ENCODE measurements at regions not wholly inside any gene's neighbourhood (a gene's known extent, or its start where the extent isn't known, plus 50 kb on each side); places are given as distances from the start of the nearest gene placed in this dataset.

DNA sequence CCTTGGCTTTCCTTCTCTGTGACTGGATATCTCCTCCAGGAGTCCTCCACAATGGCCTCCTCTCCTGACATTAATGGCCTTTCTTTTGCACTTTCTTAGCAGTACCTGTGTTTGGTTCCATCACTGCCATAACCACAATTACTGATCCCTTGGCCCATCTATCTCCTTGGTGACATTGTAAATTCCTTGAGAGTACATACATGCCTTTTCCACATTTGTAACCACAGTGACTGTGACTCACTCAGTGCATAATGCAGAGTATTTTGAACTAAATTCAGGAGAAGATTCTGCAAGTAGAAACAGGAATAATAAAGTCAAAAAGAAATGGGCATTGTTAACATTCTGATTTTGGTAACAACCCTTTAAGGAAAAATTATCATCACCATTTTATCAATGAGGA is 197.2 kb upstream of the SOX4 start (continued):
- TF ChIP-seq SP1 (IDR thresholded peaks at IDR 0.05; ENCODE audit: low read depth) (no peak), RAD21 (IDR thresholded peaks at IDR 0.05; ENCODE audit: low read depth) (no peak), SIN3A (IDR thresholded peaks at IDR 0.05; ENCODE audit: low read depth) (no peak), EZH2phosphoT487 (IDR thresholded peaks at IDR 0.05; ENCODE audit: borderline replicate concordance) (no peak), ELF1 (IDR thresholded peaks at IDR 0.05; ENCODE audit: borderline replicate concordance, low read depth) (no peak), JUND (IDR thresholded peaks at IDR 0.05) (no peak)
- TF ChIP-seq, protein P1, sequence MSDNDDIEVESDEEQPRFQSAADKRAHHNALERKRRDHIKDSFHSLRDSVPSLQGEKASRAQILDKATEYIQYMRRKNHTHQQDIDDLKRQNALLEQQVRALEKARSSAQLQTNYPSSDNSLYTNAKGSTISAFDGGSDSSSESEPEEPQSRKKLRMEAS (IDR thresholded peaks at IDR 0.05), result no peak

DNA sequence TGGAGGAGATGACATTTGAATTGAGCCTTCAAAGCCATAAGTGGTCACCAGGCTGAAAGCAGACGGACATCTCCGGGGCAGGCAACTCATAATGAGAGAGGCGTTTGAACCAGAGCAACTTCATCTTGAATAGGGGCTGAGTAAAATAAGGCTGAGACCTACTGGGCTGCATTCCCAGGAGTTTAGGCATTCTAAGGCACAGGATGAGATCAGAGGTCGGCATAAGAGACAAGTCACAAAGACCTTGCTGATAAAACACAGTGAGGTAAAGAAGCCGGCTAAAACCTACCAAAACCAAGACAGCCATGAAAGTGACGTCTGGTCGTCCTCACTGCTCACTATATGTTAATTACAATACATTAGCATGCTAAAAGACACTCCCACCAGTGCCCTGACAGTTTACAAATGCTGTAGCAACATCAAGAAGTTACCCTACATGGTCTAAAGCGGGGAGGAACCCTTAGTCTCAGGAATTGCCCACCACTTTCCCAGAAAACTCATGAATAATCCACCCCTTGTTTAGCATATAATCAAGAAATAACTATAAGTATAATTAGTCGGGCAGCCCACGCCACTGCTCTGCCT is 194.7 kb upstream of the SOX4 start:
- RAD21 ChIA-PET (ENCODE audit: low non-redundant PET in 1 of 2, low total read pairs in 2 of 2, uncharacterized antibody in 2 of 2, unreplicated experiment in 2 of 2), result no interaction called here
- H4K20me1 ChIP-seq (ENCODE audit: insufficient read depth), result no peaks in the 10 kb centered on the region
- no peak for DNase-seq (ENCODE audit: low read depth, low spot score)
- no peak overlapping the region for H3K9ac ChIP-seq (ENCODE audit: low read length)
- no TSS peak for BruUV-seq (replicated peaks)
- H3K4me1 ChIP-seq (ENCODE audit: control insufficient read depth in 1 of 2, insufficient read depth in 2 of 2, low read length in 2 of 2), result no peaks in the 10 kb centered on the region; a peak in 1 of 4 replicates
- H3K79me2 ChIP-seq (ENCODE audit: insufficient read depth, low read length), result no peaks in the 10 kb centered on the region
- no peaks in the 10 kb centered on the region for H3K9me2 ChIP-seq (ENCODE audit: insufficient read depth)
- no peaks in the 10 kb centered on the region for H3K9me3 ChIP-seq (ENCODE audit: control insufficient read depth in 1 of 2, insufficient read depth in 1 of 2, low read depth in 1 of 2, low read length in 2 of 2)
- ATAC-seq, result no peak
- no peaks in the 10 kb centered on the region for H3K36me3 ChIP-seq (ENCODE audit: control insufficient read depth in 1 of 2, insufficient read depth in 2 of 2, low read length in 2 of 2)
- H3K27me3 ChIP-seq (ENCODE audit: insufficient read depth, low read length), result no peaks in the 10 kb centered on the region
- intact Hi-C loops (cut with micrococcal nuclease), result no loop called here
- no peak overlapping the region for H3K4me3 ChIP-seq (replicated peaks in 1 of 2; ENCODE audit: low read depth in 1 of 2, low read length in 2 of 2)
- POLR2A ChIA-PET, result no interaction called here
- no peak overlapping the region for H3K27ac ChIP-seq (ENCODE audit: low read depth, low read length)
- no peak overlapping the region for H3K4me2 ChIP-seq (ENCODE audit: low read length)
- H2AFZ ChIP-seq (ENCODE audit: low read depth, low read length, poor library complexity, severe bottlenecking), result no peak overlapping the region
- CTCF ChIA-PET, result no interaction called here
- TF ChIP-seq ZFX (IDR thresholded peaks at IDR 0.05), result no peak
- TF ChIP-seq, protein P2, sequence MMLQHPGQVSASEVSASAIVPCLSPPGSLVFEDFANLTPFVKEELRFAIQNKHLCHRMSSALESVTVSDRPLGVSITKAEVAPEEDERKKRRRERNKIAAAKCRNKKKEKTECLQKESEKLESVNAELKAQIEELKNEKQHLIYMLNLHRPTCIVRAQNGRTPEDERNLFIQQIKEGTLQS (IDR thresholded peaks at IDR 0.05), result no peak
- no peak for TF ChIP-seq YY1 (IDR thresholded peaks at IDR 0.05; ENCODE audit: extremely low read depth, insufficient replicate concordance, low read depth, low read length)
- TF ChIP-seq SIN3A (IDR thresholded peaks at IDR 0.05; ENCODE audit: low read depth), result no peak
- no peak for TF ChIP-seq JUND (IDR thresholded peaks at IDR 0.05)
- no peak for TF ChIP-seq POLR2A (IDR thresholded peaks at IDR 0.05; ENCODE audit: borderline replicate concordance, extremely low read depth, insufficient read depth, insufficient read length)
- TF ChIP-seq SRF (IDR thresholded peaks at IDR 0.05; ENCODE audit: low read depth), result no peak
- TF ChIP-seq CEBPB (IDR thresholded peaks at IDR 0.05; ENCODE audit: low read depth), result no peak
- no peak for TF ChIP-seq ZNF274 (IDR thresholded peaks at IDR 0.05; ENCODE audit: low read depth, low read length)
- TF ChIP-seq, protein P3, sequence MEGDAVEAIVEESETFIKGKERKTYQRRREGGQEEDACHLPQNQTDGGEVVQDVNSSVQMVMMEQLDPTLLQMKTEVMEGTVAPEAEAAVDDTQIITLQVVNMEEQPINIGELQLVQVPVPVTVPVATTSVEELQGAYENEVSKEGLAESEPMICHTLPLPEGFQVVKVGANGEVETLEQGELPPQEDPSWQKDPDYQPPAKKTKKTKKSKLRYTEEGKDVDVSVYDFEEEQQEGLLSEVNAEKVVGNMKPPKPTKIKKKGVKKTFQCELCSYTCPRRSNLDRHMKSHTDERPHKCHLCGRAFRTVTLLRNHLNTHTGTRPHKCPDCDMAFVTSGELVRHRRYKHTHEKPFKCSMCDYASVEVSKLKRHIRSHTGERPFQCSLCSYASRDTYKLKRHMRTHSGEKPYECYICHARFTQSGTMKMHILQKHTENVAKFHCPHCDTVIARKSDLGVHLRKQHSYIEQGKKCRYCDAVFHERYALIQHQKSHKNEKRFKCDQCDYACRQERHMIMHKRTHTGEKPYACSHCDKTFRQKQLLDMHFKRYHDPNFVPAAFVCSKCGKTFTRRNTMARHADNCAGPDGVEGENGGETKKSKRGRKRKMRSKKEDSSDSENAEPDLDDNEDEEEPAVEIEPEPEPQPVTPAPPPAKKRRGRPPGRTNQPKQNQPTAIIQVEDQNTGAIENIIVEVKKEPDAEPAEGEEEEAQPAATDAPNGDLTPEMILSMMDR (IDR thresholded peaks at IDR 0.05 in 2 of 3, conservative IDR thresholded peaks at IDR 0.05 in 1 of 3; ENCODE audit: borderline replicate concordance in 1 of 3, insufficient read depth in 1 of 3, low read depth in 2 of 3, low read length in 2 of 3), result no peak
- no peak for TF ChIP-seq EZH2phosphoT487 (IDR thresholded peaks at IDR 0.05; ENCODE audit: borderline replicate concordance)
- TF ChIP-seq EZH2 (IDR thresholded peaks at IDR 0.05), result no peak
- TF ChIP-seq, protein P4, sequence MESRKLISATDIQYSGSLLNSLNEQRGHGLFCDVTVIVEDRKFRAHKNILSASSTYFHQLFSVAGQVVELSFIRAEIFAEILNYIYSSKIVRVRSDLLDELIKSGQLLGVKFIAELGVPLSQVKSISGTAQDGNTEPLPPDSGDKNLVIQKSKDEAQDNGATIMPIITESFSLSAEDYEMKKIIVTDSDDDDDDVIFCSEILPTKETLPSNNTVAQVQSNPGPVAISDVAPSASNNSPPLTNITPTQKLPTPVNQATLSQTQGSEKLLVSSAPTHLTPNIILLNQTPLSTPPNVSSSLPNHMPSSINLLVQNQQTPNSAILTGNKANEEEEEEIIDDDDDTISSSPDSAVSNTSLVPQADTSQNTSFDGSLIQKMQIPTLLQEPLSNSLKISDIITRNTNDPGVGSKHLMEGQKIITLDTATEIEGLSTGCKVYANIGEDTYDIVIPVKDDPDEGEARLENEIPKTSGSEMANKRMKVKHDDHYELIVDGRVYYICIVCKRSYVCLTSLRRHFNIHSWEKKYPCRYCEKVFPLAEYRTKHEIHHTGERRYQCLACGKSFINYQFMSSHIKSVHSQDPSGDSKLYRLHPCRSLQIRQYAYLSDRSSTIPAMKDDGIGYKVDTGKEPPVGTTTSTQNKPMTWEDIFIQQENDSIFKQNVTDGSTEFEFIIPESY (IDR thresholded peaks at IDR 0.05; ENCODE audit: extremely low read depth, insufficient replicate concordance, low read length), result no peak
- TF ChIP-seq POLR2AphosphoS5 (IDR thresholded peaks at IDR 0.05; ENCODE audit: low read depth, low read length), result no peak
- no peak for TF ChIP-seq TCF7L2 (IDR thresholded peaks at IDR 0.05; ENCODE audit: borderline replicate concordance, extremely low read depth, insufficient read depth, insufficient read length)
- TF ChIP-seq ELF1 (IDR thresholded peaks at IDR 0.05; ENCODE audit: borderline replicate concordance, low read depth), result no peak
- TF ChIP-seq FOSL1 (IDR thresholded peaks at IDR 0.05; ENCODE audit: low read depth), result no peak

Data from HCT116 (cell line).